GM23338 (cell line): ENCODE measurements at regions not wholly inside any gene's neighbourhood (a gene's known extent, or its start where the extent isn't known, plus 50 kb on each side); places are given as distances from the start of the nearest gene placed in this dataset.

Experiments used
- ATAC-seq: fragments of 200-7000 bp; cut with Tn5 transposase; 3 replicates; pipeline ENCODE4 v1.9.1; 2020
- DNase-seq: peaks from one replicate; pipeline ENCODE4 v3.0.0-alpha.2; 2015; ENCODE audit warnings: low spot score
- H2AFZ ChIP-seq: fragments of 200-600 bp; sonication (generic); 2 replicates; pipeline ENCODE4 v1.8.0; 2016; ENCODE audit warnings: antibody characterized with exemption, mild to moderate bottlenecking, moderate library complexity
- H3F3A ChIP-seq: fragments of 200-600 bp; sonication (generic); replicated peaks from 2 replicates; pipeline ENCODE4 v1.8.0; 2017; ENCODE audit warnings: antibody characterized with exemption, mixed run types, low read depth
- H3K27ac ChIP-seq: fragments of 200-600 bp; sonication (generic); 2 replicates; pipeline ENCODE4 v1.6.1; 2016; ENCODE audit warnings: low read depth
- H3K27me3 ChIP-seq: fragments of 200-600 bp; sonication (generic); 2 replicates; pipeline ENCODE4 v1.8.0; 2016; ENCODE audit warnings: mild to moderate bottlenecking, mixed run types, moderate library complexity; ENCODE audit not compliant: insufficient read depth
- H3K36me3 ChIP-seq: fragments of 200-600 bp; sonication (generic); 2 replicates; pipeline ENCODE4 v1.8.0; 2016; ENCODE audit warnings: mild to moderate bottlenecking; ENCODE audit not compliant: insufficient read depth
- H3K4me1 ChIP-seq: fragments of 200-600 bp; sonication (generic); 2 replicates; pipeline ENCODE4 v1.8.0; 2016; ENCODE audit warnings: mild to moderate bottlenecking, moderate library complexity; ENCODE audit not compliant: insufficient read depth
- H3K4me2 ChIP-seq: fragments of 200-600 bp; sonication (generic); 2 replicates; pipeline ENCODE4 v1.7.1; 2017; ENCODE audit warnings: mixed run types
- H3K4me3 ChIP-seq: fragments of 200-600 bp; sonication (generic); 2 replicates; pipeline ENCODE4 v1.6.1; 2016; ENCODE audit warnings: mixed run types
- H3K79me2 ChIP-seq: fragments of 200-600 bp; sonication (generic); replicated peaks from 2 replicates; pipeline ENCODE4 v1.8.0; 2017; ENCODE audit warnings: mild to moderate bottlenecking; ENCODE audit not compliant: insufficient read depth
- H3K9me2 ChIP-seq: fragments of 200-600 bp; sonication (generic); 2 replicates; pipeline ENCODE4 v1.8.0; 2017; ENCODE audit not compliant: insufficient read depth
- H4K20me1 ChIP-seq: fragments of 200-600 bp; sonication (generic); replicated peaks from 2 replicates; pipeline ENCODE4 v1.8.0; 2017; ENCODE audit warnings: mild to moderate bottlenecking; ENCODE audit not compliant: insufficient read depth
- H3K27ac Mint-ChIP-seq: 2 replicates; pipeline ENCODE4 v1.8.0; 2020; ENCODE audit warnings: inconsistent platforms, mild to moderate bottlenecking, moderate library complexity, mixed read lengths
- H3K27me3 Mint-ChIP-seq: 3 replicates; pipeline ENCODE4 v1.8.0; 2022; ENCODE audit warnings: low read depth, mild to moderate bottlenecking, moderate library complexity, mixed read lengths, inconsistent platforms; ENCODE audit not compliant: insufficient read depth, poor library complexity
- H3K36me3 Mint-ChIP-seq: 3 replicates; pipeline ENCODE4 v1.8.0; 2021; ENCODE audit warnings: low read depth, mild to moderate bottlenecking, inconsistent platforms, moderate library complexity, mixed read lengths
- H3K4me1 Mint-ChIP-seq: 3 replicates; pipeline ENCODE4 v1.8.0; 2020; ENCODE audit warnings: mild to moderate bottlenecking, inconsistent platforms, mixed read lengths
- H3K4me3 Mint-ChIP-seq: 3 replicates; pipeline ENCODE4 v1.8.0; 2021; ENCODE audit warnings: moderate library complexity, mild to moderate bottlenecking, inconsistent platforms, mixed read lengths
- H3K9me3 Mint-ChIP-seq: 3 replicates; pipeline ENCODE4 v1.8.0; 2020; ENCODE audit warnings: moderate library complexity, mild to moderate bottlenecking, inconsistent platforms, mixed read lengths
- EZH2 ChIP-seq: fragments of 200-600 bp; sonication (generic); IDR thresholded peaks from one replicate; pipeline ENCODE4 v1.8.0; 2017; ENCODE audit warnings: antibody characterized with exemption, mild to moderate bottlenecking, low read depth; ENCODE audit not compliant: unreplicated experiment
- EZH2phosphoT487 ChIP-seq: fragments of 200-600 bp; sonication (generic); IDR thresholded peaks from one replicate; pipeline ENCODE4 v1.8.1; 2018; ENCODE audit warnings: antibody characterized with exemption; ENCODE audit not compliant: unreplicated experiment
- JUNB ChIP-seq: IDR thresholded peaks from one replicate; pipeline ENCODE4 v1.6.1; 2016; ENCODE audit warnings: antibody characterized with exemption; ENCODE audit not compliant: unreplicated experiment
- POLR2AphosphoS5 ChIP-seq: IDR thresholded peaks from 2 replicates; pipeline ENCODE4 v1.6.1; 2016; ENCODE audit warnings: antibody characterized with exemption, low read depth
- STAT1 ChIP-seq: IDR thresholded peaks from one replicate; pipeline ENCODE4 v1.6.1; 2016; ENCODE audit warnings: antibody characterized with exemption; ENCODE audit not compliant: unreplicated experiment
- ZNF114 ChIP-seq: fragments of 250-450 bp; sonication (Bioruptor Pico); IDR thresholded peaks from 2 replicates; pipeline ENCODE4 v1.5.0; 2020; ENCODE audit warnings: mild to moderate bottlenecking, moderate library complexity
- ZNF331 ChIP-seq: fragments of 250-450 bp; sonication (Bioruptor Pico); IDR thresholded peaks from 2 replicates; pipeline ENCODE4 v1.5.0; 2020; ENCODE audit warnings: low read depth, mild to moderate bottlenecking, moderate library complexity
- TF ChIP-seq, protein P1 (sequence below): IDR thresholded peaks from one replicate; pipeline ENCODE4 v1.6.1; 2018; ENCODE audit warnings: antibody characterized with exemption; ENCODE audit not compliant: unreplicated experiment
- TF ChIP-seq, protein P2 (sequence below), 2 experiments: fragments of 200-600 bp in 1 of 2; sonication (generic) in 1 of 2; conservative IDR thresholded peaks; 2 replicates each; pipeline versions ENCODE4 v1.5.1 to v1.6.1; 2016 to 2017; ENCODE audit warnings: antibody characterized with exemption in 2 of 2, low read depth in 2 of 2, mild to moderate bottlenecking in 2 of 2, moderate library complexity in 1 of 2
- TF ChIP-seq, protein P3 (sequence below): fragments of 250-450 bp; sonication (Bioruptor Pico); IDR thresholded peaks from 2 replicates; pipeline ENCODE4 v1.5.0; 2020; ENCODE audit warnings: mild to moderate bottlenecking, moderate library complexity
- TF ChIP-seq, protein P4 (sequence below): IDR thresholded peaks from 2 replicates; pipeline ENCODE4 v1.6.1; 2016; ENCODE audit warnings: antibody characterized with exemption

DNA sequence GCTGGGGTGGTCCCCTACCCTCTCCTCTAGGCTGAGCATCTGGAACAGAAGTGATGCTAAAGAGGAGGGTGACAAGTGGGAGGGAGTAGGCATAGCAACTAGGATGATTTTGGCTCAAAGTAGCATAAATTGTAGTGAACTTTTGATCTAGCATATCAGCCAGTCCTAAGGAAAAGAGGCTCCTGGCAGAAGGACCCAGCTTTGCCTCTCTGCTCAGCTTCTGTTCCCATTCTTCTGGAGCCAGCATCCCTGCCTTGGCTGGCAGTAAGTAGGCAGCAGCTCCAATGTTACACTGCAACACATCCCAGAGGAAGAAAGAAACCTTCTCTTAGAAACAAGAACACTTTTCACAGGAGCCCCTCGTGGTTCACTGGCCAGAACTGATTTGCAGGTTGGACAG lies 487.0 kb downstream of the MTRR start:
- H3K4me3 ChIP-seq = no peak overlapping the region
- Mint-ChIP-seq H3K9me3 (no peaks in the 10 kb centered on the region), H3K27ac (no peak overlapping the region), H3K4me1 (no peaks in the 10 kb centered on the region), H3K4me3 (no peak overlapping the region), H3K27me3 (no peaks in the 10 kb centered on the region), H3K36me3 (no peaks in the 10 kb centered on the region)
- no peak overlapping the region for H2AFZ ChIP-seq
- TF ChIP-seq EZH2 (no peak), STAT1 (no peak), EZH2phosphoT487 (no peak)
- TF ChIP-seq, protein P1, sequence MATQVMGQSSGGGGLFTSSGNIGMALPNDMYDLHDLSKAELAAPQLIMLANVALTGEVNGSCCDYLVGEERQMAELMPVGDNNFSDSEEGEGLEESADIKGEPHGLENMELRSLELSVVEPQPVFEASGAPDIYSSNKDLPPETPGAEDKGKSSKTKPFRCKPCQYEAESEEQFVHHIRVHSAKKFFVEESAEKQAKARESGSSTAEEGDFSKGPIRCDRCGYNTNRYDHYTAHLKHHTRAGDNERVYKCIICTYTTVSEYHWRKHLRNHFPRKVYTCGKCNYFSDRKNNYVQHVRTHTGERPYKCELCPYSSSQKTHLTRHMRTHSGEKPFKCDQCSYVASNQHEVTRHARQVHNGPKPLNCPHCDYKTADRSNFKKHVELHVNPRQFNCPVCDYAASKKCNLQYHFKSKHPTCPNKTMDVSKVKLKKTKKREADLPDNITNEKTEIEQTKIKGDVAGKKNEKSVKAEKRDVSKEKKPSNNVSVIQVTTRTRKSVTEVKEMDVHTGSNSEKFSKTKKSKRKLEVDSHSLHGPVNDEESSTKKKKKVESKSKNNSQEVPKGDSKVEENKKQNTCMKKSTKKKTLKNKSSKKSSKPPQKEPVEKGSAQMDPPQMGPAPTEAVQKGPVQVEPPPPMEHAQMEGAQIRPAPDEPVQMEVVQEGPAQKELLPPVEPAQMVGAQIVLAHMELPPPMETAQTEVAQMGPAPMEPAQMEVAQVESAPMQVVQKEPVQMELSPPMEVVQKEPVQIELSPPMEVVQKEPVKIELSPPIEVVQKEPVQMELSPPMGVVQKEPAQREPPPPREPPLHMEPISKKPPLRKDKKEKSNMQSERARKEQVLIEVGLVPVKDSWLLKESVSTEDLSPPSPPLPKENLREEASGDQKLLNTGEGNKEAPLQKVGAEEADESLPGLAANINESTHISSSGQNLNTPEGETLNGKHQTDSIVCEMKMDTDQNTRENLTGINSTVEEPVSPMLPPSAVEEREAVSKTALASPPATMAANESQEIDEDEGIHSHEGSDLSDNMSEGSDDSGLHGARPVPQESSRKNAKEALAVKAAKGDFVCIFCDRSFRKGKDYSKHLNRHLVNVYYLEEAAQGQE = no peak
- H3K27ac ChIP-seq = no peak overlapping the region
- no peaks in the 10 kb centered on the region for H3K27me3 ChIP-seq
- H3K36me3 ChIP-seq = no peaks in the 10 kb centered on the region
- H3F3A ChIP-seq = no peaks in the 10 kb centered on the region
- H3K4me2 ChIP-seq = no peak overlapping the region
- no peaks in the 10 kb centered on the region for H3K79me2 ChIP-seq
- no peaks in the 10 kb centered on the region for H4K20me1 ChIP-seq
- H3K9me2 ChIP-seq = no peaks in the 10 kb centered on the region
- no peaks in the 10 kb centered on the region for H3K4me1 ChIP-seq
- ATAC-seq = no peak
- DNase-seq = no peak

DNA sequence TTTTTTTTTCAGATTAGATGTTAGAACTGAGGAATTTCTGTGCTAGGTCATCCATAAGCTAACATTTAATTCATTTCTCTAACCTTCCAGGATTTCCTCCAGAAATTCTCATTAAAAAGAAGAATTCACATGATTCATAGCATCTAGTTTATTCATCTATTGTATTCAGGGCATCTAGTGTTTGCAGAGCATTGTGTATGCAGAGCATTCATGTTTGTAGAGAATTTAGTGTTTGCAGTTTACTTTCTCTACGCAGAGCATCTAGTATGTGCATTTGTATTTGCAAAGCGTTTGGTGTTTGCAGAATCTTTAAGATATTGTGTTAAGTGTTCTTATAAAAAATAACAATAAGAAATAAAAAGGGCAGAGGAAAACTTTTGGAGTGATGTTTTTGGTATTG lies 491.1 kb downstream of the MTRR start:
- no peaks in the 10 kb centered on the region for H3K79me2 ChIP-seq
- Mint-ChIP-seq H3K9me3 (no peaks in the 10 kb centered on the region), H3K27ac (no peak overlapping the region), H3K27me3 (no peaks in the 10 kb centered on the region), H3K36me3 (no peaks in the 10 kb centered on the region), H3K4me1 (no peaks in the 10 kb centered on the region), H3K4me3 (no peak overlapping the region)
- no peaks in the 10 kb centered on the region for H4K20me1 ChIP-seq
- H3K36me3 ChIP-seq = no peaks in the 10 kb centered on the region
- H3K4me1 ChIP-seq = no peaks in the 10 kb centered on the region
- H3K4me3 ChIP-seq = no peak overlapping the region
- 0 out of 2 replicates have a peak overlapping the region, but pooled peaks have one; percentile 36 for H2AFZ ChIP-seq
- no peaks in the 10 kb centered on the region for H3K27me3 ChIP-seq
- no peak for DNase-seq
- no peak for ATAC-seq
- H3K9me2 ChIP-seq = no peaks in the 10 kb centered on the region
- H3F3A ChIP-seq = no peaks in the 10 kb centered on the region
- no peak overlapping the region for H3K4me2 ChIP-seq
- no peak overlapping the region for H3K27ac ChIP-seq
- TF ChIP-seq POLR2AphosphoS5 (no peak), ZNF114 (CRISPR knock-in tag) (no peak), ZNF331 (no peak), JUNB (no peak), EZH2phosphoT487 (no peak)
- TF ChIP-seq, protein P2, sequence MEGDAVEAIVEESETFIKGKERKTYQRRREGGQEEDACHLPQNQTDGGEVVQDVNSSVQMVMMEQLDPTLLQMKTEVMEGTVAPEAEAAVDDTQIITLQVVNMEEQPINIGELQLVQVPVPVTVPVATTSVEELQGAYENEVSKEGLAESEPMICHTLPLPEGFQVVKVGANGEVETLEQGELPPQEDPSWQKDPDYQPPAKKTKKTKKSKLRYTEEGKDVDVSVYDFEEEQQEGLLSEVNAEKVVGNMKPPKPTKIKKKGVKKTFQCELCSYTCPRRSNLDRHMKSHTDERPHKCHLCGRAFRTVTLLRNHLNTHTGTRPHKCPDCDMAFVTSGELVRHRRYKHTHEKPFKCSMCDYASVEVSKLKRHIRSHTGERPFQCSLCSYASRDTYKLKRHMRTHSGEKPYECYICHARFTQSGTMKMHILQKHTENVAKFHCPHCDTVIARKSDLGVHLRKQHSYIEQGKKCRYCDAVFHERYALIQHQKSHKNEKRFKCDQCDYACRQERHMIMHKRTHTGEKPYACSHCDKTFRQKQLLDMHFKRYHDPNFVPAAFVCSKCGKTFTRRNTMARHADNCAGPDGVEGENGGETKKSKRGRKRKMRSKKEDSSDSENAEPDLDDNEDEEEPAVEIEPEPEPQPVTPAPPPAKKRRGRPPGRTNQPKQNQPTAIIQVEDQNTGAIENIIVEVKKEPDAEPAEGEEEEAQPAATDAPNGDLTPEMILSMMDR (conservative IDR thresholded peaks at IDR 0.05; ENCODE audit: low read depth in 2 of 2) = no peak
- TF ChIP-seq, protein P3, sequence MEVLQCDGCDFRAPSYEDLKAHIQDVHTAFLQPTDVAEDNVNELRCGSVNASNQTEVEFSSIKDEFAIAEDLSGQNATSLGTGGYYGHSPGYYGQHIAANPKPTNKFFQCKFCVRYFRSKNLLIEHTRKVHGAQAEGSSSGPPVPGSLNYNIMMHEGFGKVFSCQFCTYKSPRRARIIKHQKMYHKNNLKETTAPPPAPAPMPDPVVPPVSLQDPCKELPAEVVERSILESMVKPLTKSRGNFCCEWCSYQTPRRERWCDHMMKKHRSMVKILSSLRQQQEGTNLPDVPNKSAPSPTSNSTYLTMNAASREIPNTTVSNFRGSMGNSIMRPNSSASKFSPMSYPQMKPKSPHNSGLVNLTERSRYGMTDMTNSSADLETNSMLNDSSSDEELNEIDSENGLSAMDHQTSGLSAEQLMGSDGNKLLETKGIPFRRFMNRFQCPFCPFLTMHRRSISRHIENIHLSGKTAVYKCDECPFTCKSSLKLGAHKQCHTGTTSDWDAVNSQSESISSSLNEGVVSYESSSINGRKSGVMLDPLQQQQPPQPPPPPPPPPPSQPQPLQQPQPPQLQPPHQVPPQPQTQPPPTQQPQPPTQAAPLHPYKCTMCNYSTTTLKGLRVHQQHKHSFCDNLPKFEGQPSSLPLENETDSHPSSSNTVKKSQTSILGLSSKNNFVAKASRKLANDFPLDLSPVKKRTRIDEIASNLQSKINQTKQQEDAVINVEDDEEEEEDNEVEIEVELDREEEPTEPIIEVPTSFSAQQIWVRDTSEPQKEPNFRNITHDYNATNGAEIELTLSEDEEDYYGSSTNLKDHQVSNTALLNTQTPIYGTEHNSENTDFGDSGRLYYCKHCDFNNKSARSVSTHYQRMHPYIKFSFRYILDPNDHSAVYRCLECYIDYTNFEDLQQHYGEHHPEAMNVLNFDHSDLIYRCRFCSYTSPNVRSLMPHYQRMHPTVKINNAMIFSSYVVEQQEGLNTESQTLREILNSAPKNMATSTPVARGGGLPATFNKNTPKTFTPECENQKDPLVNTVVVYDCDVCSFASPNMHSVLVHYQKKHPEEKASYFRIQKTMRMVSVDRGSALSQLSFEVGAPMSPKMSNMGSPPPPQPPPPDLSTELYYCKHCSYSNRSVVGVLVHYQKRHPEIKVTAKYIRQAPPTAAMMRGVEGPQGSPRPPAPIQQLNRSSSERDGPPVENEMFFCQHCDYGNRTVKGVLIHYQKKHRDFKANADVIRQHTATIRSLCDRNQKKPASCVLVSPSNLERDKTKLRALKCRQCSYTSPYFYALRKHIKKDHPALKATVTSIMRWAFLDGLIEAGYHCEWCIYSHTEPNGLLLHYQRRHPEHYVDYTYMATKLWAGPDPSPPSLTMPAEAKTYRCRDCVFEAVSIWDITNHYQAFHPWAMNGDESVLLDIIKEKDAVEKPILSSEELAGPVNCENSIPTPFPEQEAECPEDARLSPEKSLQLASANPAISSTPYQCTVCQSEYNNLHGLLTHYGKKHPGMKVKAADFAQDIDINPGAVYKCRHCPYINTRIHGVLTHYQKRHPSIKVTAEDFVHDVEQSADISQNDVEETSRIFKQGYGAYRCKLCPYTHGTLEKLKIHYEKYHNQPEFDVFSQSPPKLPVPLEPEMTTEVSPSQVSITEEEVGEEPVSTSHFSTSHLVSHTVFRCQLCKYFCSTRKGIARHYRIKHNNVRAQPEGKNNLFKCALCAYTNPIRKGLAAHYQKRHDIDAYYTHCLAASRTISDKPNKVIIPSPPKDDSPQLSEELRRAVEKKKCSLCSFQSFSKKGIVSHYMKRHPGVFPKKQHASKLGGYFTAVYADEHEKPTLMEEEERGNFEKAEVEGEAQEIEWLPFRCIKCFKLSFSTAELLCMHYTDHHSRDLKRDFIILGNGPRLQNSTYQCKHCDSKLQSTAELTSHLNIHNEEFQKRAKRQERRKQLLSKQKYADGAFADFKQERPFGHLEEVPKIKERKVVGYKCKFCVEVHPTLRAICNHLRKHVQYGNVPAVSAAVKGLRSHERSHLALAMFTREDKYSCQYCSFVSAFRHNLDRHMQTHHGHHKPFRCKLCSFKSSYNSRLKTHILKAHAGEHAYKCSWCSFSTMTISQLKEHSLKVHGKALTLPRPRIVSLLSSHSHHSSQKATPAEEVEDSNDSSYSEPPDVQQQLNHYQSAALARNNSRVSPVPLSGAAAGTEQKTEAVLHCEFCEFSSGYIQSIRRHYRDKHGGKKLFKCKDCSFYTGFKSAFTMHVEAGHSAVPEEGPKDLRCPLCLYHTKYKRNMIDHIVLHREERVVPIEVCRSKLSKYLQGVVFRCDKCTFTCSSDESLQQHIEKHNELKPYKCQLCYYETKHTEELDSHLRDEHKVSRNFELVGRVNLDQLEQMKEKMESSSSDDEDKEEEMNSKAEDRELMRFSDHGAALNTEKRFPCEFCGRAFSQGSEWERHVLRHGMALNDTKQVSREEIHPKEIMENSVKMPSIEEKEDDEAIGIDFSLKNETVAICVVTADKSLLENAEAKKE (CRISPR knock-in tag) = no peak
- TF ChIP-seq, protein P4, sequence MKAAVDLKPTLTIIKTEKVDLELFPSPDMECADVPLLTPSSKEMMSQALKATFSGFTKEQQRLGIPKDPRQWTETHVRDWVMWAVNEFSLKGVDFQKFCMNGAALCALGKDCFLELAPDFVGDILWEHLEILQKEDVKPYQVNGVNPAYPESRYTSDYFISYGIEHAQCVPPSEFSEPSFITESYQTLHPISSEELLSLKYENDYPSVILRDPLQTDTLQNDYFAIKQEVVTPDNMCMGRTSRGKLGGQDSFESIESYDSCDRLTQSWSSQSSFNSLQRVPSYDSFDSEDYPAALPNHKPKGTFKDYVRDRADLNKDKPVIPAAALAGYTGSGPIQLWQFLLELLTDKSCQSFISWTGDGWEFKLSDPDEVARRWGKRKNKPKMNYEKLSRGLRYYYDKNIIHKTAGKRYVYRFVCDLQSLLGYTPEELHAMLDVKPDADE = no peak
